ENCODE measurements at regions not wholly inside any gene's neighbourhood (a gene's known extent, or its start where the extent isn't known, plus 50 kb on each side); places are given as distances from the start of the nearest gene placed in this dataset.
"Not testable (repeated sequence)": the region's sequence is repeated elsewhere in the genome, so short reads cannot be mapped to it uniquely, and the experiment has no call there.

GRCh38 chr7:152501506-152501905 lies 65.7 kb upstream of the KMT2C start (continued):
- TF ChIP-seq ZNF462 (CRISPR knock-in tag; IDR thresholded peaks at IDR 0.05): no peak
- TF ChIP-seq CREB1 (CRISPR knock-in tag; IDR thresholded peaks at IDR 0.05; ENCODE audit: low read depth): no peak
- no peak for TF ChIP-seq EZH2phosphoT487 (IDR thresholded peaks at IDR 0.05; ENCODE audit: unreplicated experiment)
- TF ChIP-seq ETS1 (IDR thresholded peaks at IDR 0.05): no peak
- TF ChIP-seq ZNF331 (CRISPR knock-in tag; IDR thresholded peaks at IDR 0.05; ENCODE audit: low read depth): no peak

GRCh38 chr7:152499969-152500368 lies 64.2 kb upstream of the KMT2C start:
- H2AFZ ChIP-seq; H3K4me1 Mint-ChIP-seq; H3K4me3 ChIP-seq; H3K9me2 ChIP-seq (ENCODE audit: insufficient read depth); H3K27me3 ChIP-seq (ENCODE audit: insufficient read depth); H3K79me2 ChIP-seq (replicated peaks; ENCODE audit: insufficient read depth); H3F3A ChIP-seq (replicated peaks; ENCODE audit: low read depth); H3K9me3 Mint-ChIP-seq; H3K4me3 Mint-ChIP-seq; H3K36me3 ChIP-seq (ENCODE audit: insufficient read depth); H3K27ac Mint-ChIP-seq; H3K36me3 Mint-ChIP-seq (ENCODE audit: low read depth); H3K27ac ChIP-seq (ENCODE audit: low read depth); H3K4me1 ChIP-seq (ENCODE audit: insufficient read depth); H4K20me1 ChIP-seq (replicated peaks; ENCODE audit: insufficient read depth); ATAC-seq; H3K4me2 ChIP-seq; H3K27me3 Mint-ChIP-seq (ENCODE audit: insufficient read depth, low read depth, poor library complexity); DNase-seq (ENCODE audit: low spot score): not testable (repeated sequence)
